ENCODE measurements at regions not wholly inside any gene's neighbourhood (a gene's known extent, or its start where the extent isn't known, plus 50 kb on each side); places are given as distances from the start of the nearest gene placed in this dataset.

DNA sequence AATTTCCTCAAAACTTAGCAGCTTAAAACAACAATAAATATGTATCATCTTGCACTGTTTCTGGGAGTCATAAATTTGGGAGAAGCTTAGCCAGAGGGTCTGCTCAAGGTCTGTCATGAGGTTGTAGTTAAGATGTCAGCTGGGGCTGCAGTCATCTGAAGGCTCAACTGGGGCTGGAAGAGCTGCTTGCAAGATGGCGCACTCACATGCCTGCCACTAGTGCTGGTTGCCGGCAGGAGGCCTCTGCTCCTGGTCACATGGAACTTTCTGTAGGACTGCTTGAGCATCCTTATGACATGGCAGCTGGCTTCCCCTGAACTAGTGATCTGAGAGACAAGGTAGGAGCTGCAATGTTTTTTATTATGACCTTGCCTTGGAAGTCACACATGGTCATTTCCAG is 215.5 kb upstream of the HAAO start:
- TF ChIP-seq, protein P1, sequence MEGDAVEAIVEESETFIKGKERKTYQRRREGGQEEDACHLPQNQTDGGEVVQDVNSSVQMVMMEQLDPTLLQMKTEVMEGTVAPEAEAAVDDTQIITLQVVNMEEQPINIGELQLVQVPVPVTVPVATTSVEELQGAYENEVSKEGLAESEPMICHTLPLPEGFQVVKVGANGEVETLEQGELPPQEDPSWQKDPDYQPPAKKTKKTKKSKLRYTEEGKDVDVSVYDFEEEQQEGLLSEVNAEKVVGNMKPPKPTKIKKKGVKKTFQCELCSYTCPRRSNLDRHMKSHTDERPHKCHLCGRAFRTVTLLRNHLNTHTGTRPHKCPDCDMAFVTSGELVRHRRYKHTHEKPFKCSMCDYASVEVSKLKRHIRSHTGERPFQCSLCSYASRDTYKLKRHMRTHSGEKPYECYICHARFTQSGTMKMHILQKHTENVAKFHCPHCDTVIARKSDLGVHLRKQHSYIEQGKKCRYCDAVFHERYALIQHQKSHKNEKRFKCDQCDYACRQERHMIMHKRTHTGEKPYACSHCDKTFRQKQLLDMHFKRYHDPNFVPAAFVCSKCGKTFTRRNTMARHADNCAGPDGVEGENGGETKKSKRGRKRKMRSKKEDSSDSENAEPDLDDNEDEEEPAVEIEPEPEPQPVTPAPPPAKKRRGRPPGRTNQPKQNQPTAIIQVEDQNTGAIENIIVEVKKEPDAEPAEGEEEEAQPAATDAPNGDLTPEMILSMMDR (IDR thresholded peaks at IDR 0.05; ENCODE audit: insufficient read depth, low read length), result no peak
- TF ChIP-seq GABPA (IDR thresholded peaks at IDR 0.05; ENCODE audit: low read depth), result no peak
- TF ChIP-seq, protein P2, sequence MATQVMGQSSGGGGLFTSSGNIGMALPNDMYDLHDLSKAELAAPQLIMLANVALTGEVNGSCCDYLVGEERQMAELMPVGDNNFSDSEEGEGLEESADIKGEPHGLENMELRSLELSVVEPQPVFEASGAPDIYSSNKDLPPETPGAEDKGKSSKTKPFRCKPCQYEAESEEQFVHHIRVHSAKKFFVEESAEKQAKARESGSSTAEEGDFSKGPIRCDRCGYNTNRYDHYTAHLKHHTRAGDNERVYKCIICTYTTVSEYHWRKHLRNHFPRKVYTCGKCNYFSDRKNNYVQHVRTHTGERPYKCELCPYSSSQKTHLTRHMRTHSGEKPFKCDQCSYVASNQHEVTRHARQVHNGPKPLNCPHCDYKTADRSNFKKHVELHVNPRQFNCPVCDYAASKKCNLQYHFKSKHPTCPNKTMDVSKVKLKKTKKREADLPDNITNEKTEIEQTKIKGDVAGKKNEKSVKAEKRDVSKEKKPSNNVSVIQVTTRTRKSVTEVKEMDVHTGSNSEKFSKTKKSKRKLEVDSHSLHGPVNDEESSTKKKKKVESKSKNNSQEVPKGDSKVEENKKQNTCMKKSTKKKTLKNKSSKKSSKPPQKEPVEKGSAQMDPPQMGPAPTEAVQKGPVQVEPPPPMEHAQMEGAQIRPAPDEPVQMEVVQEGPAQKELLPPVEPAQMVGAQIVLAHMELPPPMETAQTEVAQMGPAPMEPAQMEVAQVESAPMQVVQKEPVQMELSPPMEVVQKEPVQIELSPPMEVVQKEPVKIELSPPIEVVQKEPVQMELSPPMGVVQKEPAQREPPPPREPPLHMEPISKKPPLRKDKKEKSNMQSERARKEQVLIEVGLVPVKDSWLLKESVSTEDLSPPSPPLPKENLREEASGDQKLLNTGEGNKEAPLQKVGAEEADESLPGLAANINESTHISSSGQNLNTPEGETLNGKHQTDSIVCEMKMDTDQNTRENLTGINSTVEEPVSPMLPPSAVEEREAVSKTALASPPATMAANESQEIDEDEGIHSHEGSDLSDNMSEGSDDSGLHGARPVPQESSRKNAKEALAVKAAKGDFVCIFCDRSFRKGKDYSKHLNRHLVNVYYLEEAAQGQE (IDR thresholded peaks at IDR 0.05; ENCODE audit: insufficient replicate concordance, low read depth), result no peak
- no peak for TF ChIP-seq POLR2AphosphoS5 (IDR thresholded peaks at IDR 0.05; ENCODE audit: low read depth)
- no peak for TF ChIP-seq SPI1 (IDR thresholded peaks at IDR 0.05; ENCODE audit: borderline replicate concordance, low read depth)
